ENCODE measurements at regions not wholly inside any gene's neighbourhood (a gene's known extent, or its start where the extent isn't known, plus 50 kb on each side); places are given as distances from the start of the nearest gene placed in this dataset.
A peak's percentile ranks its signal among the peaks of the same experiment; 100 is the strongest.

DNA sequence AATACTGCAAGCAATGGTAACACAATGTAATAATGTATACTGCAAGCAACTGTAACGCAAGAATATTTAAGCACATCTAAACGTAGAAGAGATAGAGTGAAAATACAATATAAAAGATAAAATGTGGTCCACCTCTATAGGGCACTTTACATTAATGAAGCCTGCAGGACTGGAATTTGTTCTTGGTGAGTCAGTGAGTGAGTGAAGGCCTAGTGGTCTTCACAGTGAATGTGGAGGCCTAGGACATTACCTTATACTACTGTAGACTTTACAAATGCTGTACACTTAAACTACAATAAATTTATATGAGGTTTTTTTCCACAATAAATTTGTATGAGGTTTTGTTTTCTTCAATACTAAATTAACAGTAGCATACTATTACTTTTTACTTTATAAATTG lies 287.4 kb upstream of the SNX7 start:
- DNase-seq = no peak

DNA sequence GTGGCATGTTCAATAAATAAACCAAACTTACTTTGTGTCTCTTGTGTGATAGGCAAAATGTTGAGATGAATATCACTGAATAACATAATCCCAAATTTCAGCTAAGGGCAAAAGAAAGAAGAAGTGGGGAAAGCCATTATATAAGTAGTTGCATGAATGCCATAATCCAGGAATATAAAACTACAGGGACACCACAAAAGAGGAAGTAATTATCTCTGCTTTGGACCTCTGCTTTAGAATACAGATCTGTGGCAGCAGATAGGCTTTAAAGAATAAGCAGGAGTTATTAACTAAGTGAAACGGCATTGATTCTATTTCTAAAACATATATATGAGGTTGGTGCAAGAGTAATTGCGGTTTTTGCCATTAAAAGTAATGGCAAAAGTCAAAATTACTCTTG lies 288.5 kb upstream of the SNX7 start:
- DNase-seq = no peak

DNA sequence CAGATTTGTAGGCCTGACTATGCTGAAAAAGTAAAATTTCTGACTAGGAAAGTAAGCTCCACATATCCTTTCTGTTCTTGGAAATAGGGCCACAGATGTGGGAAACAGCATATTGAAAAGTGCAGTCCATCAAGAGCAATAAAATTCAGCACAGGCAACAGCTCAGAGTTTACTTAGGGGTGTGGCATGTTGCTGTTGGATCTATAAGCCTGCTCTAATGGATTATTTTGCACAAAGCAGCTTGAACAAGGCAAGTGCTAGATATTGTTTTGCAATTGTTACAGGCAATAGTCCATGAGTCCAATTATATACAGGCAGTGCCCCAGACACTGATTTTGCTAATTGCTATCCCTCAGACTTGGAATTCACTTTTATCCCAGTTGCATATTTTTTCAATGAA lies 289.8 kb upstream of the SNX7 start:
- DNase-seq = no peak

DNA sequence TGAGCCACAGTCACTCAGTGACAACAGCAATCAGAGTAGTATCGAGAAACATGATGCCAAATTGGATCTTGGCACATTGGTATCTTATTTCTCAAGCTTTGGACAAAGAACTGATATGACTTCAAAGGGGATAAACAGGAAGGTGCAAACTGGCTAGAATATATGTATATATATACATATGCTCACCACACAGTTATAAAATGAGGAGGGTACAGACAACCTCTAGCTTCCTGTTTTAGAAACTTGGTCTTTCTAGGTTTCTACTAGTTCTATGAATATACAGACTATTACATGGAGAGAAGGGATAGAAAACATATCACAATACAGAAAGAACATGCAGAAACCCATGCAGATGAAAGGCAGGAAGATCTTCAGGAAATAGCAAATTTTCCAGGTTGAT lies 292.1 kb upstream of the SNX7 start:
- no peak for DNase-seq

DNA sequence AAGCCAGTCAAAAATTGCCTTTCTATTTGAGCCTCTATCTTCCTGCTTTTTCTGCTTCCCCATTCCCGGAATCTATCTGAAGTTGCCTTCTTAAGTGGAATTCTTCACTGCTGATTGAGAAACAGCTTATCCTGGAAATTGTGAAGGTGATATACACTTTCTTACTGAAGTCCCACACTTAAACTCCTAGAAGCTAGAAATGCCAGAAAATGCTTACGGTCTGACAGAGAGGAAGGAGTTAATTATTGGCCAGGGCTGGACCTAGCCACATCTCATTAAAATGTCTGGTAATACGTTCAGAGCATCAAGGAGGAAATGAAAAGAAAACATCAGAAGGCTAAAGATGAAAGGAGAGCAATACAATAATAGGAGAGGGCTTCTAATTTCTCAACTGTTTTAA lies 292.5 kb upstream of the SNX7 start:
- DNase-seq = no peak

DNA sequence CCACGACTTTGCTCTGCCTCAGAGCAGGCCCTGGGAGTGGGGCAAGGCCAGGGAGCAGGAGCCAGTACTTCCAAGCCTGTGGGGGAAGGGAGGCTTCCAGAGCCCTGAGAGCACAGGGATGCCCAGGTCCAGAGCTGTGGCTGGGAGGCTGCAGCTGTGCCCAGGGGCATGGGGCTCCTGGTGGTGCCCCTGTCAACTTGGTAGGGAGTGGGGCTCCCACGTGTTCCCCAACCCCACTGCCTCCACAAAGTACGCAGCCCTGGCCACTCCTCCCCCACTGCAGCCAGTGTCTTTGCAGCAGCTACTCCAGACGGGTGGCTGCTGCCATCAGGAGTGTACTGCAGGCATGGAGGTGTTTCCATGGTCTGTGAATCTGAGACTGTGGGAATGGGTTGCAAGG lies 294.1 kb upstream of the SNX7 start:
- DNase-seq = no peak

DNA sequence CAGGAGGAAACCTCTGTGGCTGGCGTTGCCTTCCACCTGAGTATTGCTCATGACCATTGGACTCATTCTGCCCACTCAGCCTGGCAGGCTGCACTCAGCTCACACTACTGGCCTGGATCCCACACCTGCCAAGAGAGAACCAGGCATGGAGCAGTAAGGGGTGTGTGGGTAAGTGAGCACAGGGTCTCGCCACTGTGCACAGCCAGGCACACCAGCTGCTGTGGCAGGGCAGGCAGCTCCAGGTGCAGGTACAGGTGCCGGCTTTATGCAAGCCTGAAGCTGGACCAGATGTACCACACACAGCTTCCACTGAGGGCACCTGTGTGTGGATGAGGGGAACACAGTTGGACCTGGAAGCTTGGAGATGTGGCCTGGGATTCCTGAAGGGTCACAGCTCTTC lies 295.2 kb upstream of the SNX7 start:
- no peak for DNase-seq

DNA sequence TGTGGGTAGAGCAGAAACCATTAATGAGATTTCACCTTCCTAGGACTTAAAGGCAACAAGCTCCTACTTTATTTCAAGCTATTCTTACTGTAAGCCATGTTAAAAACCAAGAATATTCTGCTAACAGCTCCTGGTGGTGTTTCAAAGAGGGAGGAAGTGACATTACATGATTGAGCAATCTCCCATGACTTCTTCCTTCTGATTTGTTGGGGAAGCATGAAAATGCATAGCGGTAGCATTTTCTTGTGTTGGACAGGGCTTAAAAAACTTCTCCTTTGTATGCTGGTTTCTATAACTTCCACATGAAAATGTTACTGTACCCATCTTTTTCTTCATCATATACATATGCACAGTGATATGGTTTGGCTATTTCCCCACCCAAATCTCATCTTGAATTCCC lies 297.0 kb upstream of the SNX7 start:
- DNase-seq = peak; percentile 51 to 69

DNA sequence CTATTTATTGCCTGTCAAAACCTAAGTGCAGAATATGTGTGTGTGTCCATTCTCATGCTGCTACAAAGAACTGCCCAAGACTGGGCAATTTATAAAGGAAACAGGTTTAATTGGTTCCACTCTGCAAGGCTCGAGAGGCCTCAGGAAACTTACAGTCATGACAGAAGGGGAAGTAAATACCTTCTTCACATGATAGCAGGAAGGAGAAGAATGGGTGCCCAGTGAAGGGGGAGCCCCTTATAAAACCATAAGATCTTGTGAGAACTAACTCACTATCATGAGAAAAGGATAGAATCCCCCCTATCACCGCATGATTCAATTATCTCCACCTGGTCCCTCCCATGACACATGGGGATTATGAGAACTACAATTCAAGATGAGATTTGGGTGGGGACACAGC lies 300.7 kb upstream of the SNX7 start:
- DNase-seq = no peak

DNA sequence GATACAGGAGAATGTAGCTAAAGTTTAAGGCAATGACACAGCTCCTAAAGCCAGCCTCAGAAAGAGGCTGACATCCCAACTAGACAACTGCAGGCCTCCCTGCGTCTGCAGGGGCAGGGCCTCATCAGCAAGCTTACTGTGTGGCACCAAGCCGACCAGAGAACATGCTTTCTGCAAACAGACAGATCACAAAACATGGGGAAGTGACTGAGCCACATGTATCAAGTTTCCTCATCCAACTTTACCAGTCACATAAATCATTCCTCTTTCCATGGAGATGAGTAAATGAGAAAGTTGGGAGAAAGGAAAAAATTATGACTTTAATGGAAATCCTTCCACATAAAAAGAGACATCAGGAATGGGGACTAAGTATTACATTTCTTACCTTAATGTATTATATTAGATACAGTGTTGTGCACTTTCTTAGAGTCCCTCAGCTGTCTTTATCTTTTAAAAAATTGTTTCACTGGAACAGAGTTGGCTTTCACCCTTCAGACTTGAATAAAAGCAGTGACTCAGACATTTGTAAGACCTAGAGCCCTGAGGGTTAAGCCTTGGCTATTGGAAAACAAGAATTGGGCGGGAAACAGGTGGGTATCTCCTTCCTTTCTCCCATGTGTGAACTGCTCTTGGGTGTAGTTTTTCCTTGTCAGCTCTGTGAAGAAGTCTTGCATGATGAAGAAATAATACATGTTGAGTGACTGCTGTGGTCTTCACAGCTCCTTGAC lies 305.7 kb upstream of the SNX7 start:
- no peak for DNase-seq

DNA sequence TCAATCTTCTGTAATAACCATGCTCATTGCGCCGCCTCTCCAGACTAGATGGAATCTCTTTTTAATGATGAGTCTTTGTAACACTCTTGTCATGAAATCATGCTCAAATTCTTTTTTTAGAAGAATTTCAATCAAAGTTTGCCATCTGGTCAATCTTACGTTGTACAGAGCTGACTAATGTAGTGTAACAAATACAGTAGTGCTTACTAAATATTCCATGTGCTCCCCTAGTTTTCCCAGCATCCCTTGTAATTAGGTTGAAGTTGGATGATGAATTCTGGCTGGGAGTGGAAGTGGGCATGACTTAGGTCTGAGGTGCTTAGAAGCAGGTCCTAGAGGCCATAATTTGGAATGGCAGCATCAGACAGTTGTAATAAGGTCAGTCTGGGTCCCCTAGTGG lies 309.1 kb upstream of the SNX7 start:
- DNase-seq = no peak

DNA sequence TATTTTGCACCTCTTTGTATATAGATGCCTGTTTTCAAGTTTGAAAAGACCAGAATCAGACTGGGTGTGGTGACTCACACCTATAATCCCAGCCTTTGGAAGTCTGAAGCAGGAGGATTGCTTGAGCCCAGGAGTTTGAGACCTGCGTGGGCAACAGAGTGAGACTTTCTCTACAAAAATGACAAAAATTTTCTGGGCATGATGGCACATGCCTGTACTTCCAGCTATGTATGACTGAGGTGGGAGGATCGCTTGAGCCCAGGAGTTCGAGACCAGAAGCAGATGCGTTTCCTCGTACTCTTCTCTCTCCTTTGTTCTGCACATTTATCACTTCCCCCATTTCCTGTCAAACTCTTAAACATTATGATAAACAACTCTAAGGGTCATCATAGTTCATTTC lies 310.0 kb upstream of the SNX7 start:
- DNase-seq = no peak

DNA sequence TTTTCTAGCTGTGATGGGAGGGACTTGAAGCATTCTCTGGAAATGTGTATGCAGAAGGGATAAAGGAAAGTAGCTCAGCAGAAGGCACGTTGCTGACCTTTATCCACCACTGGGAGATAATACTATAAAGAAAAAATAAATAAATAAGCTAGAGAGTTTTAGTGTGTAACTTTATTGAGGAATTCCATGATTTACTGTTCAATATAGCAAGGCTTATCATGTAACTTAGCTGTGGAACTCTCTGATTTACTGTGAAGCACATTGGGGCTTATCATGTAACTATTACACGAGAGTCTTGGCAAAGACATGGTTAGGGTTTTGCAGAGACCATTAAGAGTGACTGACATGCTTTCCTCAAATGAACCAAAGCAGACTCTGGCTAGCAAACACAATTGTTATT lies 316.1 kb upstream of the SNX7 start:
- DNase-seq = no peak

DNA sequence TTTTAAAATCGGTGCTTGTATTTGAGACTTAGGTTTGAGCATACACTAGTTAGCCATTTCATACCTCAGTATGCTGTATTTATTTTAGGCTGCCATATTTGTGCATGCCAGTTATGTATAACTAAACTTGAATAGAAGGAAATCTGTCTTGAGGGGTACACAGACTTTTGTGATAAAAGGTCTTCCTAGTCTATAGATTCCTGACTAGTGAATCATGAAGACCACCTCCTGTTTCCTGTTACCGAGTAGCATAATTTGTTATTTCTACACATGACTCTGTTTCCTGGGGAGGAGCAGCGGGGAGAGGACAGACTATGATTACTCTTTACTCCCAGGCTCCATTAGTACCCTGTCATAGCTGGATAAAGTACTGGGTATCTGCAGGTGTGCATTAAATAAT lies 316.8 kb upstream of the SNX7 start:
- no peak for DNase-seq

DNA sequence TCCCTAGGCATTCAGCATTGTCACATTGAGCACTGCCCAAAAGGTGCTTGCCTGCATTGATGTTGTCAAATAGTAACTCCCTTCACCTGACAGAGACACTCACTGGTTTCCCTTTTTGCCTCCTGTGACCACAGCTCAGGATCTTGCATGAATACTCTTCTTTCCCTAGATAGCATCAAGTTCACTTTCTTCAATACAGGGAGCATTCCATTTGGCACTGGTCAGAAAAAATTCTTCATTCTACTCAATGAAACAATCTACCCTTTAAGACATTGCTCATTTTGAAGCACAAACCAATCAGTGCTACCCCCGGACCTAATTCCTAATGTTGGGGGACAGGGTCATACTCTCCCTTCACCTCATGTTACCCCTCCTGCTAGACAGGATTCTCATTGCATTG lies 319.0 kb upstream of the SNX7 start:
- DNase-seq = no peak

DNA sequence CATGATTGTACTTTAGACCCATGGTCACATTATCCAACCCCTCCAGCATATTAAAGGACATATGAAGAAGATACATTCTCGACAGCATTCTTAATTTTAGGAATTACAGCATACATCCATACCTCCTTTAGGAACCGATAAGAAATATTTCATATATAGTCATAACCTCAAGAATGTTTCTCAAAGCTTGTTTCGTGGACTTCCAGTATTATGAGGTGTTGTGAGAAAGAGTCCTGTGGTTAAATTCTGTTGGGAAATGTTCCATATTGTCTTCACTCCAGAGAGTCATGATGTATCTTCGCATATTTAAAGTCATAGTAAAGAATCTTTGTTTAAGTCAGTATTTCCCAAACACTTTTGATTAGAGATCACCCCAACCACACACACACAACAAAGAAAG lies 321.0 kb upstream of the SNX7 start:
- DNase-seq = no peak

DNA sequence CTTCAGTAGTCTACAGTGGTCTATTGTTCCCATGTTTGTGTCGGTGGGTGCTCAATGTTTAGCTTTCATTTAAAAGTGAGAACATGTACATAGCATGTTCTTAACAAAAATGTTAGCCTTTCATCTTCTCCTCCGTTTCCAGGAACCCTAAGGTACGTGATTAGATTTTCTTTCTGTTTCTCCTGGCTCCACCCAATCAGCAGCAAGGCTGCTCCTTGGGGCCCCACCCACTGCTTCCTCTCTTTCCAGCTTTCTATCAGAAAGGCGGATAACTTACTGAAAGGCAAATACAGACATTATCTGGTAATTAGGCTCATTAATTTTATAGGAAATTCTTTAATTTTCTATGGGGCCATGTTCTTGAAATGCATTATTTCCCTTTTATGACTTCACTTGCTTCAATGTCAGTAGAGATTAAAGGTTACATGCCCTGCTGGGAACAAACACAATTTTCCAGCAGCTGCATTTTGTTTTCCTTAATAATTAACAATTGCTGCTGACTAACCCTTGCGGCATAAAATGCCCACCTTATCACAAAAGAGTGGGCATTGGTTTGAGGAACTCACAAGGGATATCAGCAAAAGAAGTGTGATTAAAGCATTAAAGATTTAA lies 324.9 kb upstream of the SNX7 start:
- no peak for DNase-seq

DNA sequence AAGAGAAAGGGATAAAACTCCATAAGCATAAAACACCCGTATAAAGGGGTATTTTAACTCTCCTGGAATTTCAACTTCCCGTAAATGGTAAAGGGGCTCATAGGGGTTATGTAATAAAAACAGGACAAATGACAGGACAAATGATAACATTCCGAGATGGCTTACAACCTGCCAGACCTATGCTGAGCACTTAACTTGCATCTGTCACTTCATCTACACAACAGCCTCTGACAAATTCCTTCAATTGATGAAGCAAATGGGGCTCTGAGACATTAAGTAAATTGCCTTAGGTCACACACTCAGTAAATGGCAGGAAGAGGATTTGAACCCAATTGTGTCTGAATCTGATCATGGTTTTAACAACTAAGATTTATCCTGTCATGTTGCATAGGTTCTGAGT lies 327.6 kb upstream of the SNX7 start:
- DNase-seq = no peak

DNA sequence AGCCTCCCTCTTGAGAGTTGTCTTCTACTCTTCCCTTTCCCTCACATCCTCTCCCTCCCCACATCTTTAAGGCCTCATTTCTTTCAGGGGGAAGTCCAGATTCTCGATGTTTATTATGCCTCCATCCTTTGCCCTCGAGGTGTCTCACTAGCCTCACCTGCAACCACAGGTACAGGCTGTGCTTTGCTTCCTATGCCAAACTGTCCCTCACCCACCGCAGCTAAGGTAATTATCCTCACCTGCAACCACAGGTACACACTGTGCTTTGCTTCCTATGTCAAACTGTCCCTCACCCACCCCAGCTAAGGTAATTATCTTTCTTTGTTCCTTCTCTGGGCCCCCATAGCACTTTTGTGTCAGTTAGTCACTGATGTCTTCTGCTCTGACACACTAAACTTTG lies 328.1 kb upstream of the SNX7 start:
- DNase-seq = no peak

DNA sequence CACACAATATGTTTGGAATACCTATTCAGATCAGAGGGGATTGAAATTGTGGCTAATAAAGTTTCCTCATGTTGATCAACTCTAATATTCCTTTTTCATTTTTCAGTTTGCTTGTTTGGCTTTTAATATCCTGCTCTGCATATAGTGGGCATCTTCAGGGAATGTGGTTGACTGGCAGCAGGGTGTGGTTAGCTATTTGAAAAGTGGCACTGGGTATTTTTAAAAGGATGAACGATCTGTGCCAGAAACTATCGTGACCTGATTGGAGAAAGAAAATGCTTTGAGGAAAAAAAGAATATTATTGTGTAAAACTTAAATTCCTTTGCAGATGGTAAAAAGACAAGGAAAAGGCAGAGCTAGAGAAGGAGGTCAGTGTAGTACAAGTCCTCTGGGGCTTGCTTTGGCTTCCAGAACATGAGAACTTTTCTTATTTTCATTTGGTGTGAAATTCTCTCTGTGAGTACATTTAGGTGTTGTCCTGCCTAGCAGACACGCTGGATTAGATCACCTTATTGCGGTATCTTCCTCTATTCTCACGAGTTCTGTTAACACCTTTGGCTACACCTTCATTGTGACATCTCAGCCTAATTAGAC lies 329.7 kb upstream of the SNX7 start:
- DNase-seq = no peak

DNA sequence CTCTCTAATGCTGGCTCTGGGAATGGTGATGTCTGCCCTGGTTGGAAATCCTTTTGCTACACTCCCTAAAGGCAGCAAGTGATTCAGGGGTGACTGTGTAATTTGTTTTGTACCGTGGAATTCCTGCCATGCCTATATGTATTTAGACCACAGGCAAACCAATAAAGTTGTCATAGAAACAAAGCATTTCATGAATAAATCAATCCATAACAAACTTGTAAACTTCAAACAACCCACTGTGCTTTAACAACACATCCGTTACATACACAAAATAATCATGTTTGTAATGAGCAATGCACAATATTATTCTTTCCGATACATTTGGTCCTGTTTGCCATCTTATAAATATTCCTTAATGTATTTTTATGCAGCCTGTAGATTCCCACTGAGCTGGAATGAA lies 330.3 kb upstream of the SNX7 start:
- no peak for DNase-seq

DNA sequence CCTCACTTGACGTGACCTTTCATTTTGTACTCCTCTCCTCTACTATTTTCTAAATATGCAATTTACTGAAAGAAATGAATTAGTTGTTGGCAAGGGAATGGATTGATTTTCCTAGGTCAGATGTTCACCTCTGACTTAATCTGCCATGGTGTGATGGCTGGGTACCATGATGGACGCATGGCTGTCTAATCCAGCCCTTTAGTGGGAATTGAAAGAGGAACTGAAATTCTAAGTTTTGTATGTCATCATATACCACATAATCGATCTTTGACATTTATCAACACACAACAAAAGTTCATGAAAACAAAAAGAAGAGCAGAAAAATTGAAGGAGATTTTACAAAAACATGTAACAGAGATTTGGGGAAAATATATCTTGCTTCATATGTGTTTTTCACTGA lies 331.3 kb upstream of the SNX7 start:
- no peak for DNase-seq

DNA sequence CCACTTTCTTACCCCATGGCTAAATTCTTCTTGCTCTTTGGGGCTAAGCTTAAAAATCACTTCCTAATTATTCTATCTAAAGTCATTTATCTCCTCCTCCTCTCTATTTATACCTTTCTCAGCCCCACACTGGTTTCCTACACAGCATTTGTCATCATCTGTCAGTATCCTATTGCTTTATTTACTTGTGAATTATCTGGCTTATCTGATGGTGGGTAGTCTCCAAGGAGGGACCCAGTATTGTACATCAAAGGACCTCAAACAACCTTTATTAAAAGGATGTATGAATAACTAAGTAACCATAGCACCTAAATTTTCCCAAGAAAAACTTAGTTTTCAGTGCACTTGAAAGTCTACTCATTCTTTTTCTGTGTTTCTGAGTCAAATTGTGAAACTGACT lies 332.7 kb upstream of the SNX7 start:
- DNase-seq = no peak

DNA sequence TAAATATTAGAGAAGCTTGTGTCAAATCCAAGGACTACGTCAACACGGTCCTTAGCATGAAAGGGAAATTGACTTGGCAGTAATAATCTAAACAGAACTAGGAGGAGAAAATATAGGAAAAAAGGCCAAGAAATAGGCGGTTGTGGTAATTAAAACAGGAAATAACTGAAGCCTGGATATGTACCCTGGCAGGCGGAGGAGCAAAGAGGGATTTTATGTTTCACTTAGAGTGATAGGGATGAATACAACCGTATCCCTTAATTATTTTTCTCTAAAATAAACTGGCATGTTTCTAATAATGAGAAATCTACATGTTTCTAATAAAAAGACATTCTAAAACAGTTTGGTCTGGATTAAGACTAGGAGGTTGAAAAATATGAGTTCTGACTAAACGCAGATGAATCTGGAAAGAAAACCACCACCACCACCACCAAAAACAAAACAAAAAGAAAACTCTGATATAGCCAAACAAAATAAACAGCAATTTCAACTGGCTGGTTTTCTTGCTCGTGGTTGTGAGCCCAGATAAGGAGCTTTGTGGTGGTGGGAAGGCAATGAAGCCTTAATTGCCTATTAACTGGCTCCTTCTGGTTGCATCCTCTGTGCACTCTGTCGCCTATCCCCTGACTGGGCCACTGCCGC lies 334.2 kb upstream of the SNX7 start:
- no peak for DNase-seq

Data from inflammatory macrophage (primary cell).